Non-pigmented ciliary epithelial cell (primary cell): ENCODE measurements at regions not wholly inside any gene's neighbourhood (a gene's known extent, or its start where the extent isn't known, plus 50 kb on each side); places are given as distances from the start of the nearest gene placed in this dataset.
"Not testable (repeated sequence)": the region's sequence is repeated elsewhere in the genome, so short reads cannot be mapped to it uniquely, and the experiment has no call there.

Experiments
- DNase-seq: peaks from one replicate; pipeline ENCODE4 v3.0.0-alpha.2; 2010; ENCODE audit warnings: low read depth

DNA sequence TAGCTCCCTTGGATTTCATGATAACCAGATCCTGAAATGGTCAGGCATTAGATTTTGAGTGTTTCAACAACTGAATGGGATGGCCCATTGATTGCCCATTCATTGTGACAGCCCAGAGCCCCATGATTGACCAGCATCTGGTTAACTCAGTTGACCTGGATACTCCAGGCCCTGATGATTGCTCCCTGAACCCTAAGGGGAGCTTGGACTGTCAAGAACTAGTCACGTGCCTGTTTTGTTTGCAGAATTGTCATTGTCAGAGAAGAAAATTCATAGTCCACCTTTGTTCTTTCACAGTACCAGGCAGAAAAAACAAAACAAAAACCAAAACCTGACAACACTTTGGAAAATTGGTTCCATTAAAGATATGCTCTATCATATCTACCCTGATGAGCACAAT is 241.3 kb upstream of the ONECUT1 start:
- no peak for DNase-seq

DNA sequence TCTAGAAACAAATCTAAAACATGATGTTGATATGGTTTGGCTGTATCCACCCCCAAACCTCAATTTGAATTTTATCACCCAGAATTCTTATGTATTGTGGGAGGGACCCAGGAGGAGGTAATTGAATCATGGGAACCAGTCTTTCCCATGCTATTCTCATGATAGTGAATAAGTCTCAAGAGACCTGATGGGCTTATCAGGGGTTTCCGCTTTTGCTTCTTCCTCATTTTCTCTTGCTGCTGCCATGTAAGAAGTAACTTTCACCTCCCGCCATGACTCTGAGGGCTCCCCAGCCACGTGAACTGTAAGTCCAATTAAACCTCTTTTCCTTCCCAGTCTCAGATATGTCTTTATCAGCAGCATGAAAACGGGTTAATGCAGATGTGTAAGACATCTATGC is 232.7 kb upstream of the ONECUT1 start:
- DNase-seq: no peak

DNA sequence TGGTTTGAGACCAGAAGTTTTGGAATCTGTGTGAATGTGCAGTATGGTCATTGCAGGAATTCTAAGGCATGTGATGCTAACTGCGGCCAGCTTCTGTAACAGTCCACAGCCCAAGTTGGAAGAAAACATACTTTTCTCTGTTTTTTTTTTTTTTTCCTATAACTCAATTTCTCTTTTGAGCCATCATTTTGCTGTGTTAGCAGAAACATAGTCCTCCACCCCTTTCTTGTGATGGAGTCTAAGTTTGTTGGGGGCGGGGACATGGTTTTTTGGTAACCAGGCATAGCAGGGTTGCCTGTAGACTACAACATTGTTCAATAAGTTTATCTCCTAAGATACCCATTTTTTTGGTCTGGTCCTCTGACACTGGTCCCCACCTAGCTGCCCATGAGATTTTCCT is 223.2 kb upstream of the ONECUT1 start:
- DNase-seq: no peak

GRCh38 chr15:53011779-53012178 is 221.6 kb upstream of the ONECUT1 start:
- not testable (repeated sequence) for DNase-seq

- DNase-seq: no peak
These were observed 219.0 kb upstream of the ONECUT1 start for GRCh38 chr15:53009093-53009492.

DNA sequence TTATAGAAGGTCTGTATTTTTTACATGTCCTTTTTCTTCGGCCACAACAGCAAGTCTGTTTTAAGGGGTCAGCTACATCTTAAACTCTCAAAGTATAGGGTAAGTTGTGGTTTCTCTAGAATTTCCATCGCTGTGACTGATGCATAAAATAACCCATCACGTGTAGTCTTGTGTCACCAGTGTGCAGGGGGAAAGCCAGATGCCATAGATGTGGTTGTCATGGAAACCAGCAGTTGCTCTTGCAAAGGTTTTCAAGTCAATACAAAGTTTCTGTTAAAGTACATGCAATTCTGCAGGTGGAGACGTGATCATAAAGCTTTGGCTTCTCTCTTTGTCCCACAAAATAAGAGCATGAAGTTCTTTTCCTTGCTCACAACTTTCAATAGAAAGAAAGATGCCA is 210.3 kb upstream of the ONECUT1 start:
- no peak for DNase-seq

DNA sequence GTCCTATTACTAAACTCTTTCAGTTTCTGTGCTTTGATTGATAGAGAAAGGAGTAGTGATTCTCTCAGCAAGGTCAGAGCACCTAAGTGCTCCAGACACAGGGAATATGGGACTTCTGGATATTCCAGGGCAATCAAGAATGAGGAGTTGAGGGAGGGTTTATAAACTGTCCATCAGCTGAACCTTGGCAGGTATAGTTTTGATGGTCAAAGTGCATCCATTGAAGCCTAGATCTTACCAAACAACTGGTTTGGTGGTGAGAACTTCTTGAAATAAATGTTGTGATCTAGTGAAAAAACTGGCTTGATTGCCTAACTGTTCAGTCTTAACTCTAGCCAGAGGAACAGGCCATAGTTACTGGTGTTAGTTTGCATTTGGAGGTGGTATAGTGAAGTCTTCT is 207.0 kb upstream of the ONECUT1 start:
- no peak for DNase-seq

GRCh38 chr15:52994290-52994689 is 204.2 kb upstream of the ONECUT1 start:
- no peak for DNase-seq

DNA sequence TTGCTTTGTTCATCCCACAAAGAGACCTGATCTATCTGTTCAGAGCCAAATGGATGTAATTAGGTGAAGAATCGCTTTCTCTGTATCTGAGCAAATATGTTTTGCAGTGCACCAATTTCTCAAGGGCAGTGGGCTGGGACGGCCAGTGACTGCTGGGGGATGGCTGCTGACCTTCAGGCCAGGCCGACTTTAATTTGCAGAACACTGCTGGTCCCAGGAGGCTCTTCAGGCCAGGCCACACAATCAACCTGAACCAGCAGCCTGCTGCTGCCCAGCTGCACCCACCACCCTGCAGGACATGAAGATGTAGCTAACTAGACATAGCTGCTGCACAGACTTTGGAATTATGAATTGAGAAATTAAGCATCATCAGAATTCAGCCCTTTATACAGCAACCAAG is 194.4 kb upstream of the ONECUT1 start:
- DNase-seq: no peak

- no peak for DNase-seq
These were observed 190.3 kb upstream of the ONECUT1 start for GRCh38 chr15:52980446-52980845.

DNA sequence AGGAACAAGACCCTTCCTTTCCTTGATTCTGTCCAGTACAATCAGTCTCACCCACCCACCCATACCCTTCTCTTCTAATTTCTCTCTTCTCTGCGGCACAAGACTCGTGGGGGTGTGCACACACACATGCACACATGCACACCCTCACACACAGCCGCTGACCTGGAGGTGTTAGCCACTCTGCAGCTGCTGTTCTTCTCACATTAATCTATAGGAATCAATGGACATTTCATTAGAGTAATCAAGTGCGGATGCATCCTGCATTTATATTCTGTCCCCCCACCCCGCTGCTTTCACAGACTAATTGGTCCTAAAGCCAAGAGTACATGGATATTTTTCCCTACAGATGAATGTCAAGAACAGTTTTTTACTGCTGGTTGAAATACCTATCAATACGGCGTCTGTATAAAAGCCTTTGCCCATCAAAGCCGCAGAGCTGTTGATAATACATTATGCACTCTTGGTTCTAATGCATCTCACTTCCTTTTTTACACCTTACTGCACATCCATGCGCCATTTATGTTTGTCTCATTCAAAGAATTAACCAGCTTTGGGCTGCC is 186.5 kb upstream of the ONECUT1 start:
- DNase-seq: no peak

DNA sequence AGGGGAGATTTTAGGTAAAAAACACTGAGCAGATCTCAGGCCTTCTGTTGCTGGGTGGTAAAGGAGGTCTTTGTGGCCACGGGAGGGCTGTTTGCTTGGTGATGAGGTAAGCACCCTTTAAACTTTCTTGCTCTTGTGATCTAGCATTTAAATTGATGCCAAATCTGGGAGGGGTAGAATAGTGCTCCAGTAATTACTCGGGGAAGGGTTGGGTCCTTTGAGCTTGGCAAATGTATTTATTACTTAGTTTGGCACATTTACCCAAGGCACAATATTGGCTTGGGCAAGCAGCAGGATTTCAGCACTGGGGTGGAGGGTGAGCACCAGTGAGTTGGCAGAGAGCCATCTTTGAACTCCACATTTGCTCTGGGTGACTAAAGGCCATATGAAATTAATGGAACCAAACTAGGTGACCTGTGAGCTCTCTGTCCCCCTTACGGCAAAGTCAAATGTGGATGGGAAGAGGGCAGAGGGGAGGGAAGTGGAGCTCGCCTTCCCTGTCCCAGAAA is 185.9 kb upstream of the ONECUT1 start:
- DNase-seq: no peak

DNA sequence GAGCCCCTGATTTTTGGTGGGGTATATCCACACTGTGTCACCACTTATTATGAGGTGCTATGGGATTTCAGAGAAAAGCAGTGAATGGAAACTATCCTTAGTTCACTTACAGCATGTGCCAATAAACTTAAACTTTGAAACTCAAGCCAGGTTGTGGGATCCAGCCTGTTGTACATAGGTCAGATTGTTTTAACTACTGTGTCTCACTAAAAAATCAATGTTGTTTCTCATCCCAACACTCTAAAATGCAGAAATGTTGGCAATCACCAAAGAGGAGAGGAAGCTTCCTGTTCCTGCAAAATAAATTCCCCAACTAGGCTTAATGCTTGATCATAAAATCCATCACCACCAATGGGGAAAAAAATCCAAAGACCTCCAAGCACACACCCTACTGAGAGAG is 173.7 kb upstream of the ONECUT1 start:
- DNase-seq: no peak

DNA sequence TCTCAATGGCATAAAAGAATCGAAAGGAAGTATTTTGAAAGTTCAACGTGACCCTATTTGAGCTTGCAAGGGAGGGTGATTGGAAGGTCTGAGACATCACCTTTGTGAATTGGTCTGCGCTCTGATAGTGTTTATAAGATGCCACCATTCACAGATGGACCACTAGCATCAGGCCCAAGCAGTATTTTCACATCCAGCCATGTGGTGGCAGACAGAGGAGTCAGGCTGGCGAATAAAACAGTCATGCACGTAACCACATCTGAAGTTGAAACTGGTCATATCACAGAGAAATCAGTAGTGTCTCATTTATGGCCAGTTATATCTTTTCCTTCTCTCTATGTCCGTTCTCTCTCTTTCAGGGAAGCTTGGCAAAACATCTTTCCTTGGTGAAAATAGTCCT is 170.1 kb upstream of the ONECUT1 start:
- DNase-seq: no peak

DNA sequence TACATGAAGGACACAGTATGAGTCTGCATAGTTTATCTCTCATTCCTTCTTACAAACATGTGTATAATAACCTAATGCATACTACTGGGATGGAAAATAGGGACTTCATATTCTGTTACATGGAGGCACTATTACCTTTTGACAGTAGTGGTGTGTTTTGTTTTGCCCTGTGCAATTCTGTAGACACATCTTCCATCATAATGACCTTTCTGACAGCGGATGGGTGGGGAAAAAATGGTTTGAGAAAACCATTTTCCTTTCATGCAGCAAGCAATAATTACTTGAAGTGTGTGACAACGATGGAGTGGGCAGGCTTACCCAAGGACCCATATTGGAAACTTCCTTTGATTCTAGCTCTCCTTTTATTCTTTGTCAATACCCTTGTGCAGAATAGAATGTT is 153.6 kb upstream of the ONECUT1 start:
- DNase-seq: no peak

- no peak for DNase-seq
These were observed 146.4 kb upstream of the ONECUT1 start for GRCh38 chr15:52936489-52936888.

DNA sequence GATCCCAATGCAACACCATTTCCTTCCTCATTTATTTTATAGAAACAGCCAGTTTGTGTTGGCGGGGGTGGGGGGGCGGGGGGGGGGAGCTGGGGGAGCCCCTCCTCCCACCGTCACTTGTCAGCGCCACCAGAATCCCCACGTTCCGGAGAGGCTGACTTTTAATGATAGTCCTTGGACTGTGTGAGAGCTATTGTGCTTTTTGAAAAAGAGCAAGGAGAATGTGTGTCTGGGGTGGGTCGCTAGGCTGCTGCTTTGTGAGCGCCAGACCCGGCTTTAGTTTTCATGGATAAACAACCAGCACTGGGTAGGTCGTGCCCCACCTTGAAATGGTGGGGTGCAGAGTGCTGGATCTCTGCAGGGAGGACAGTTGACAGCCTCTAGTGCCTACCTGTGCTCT is 135.0 kb upstream of the ONECUT1 start:
- DNase-seq: no peak

DNA sequence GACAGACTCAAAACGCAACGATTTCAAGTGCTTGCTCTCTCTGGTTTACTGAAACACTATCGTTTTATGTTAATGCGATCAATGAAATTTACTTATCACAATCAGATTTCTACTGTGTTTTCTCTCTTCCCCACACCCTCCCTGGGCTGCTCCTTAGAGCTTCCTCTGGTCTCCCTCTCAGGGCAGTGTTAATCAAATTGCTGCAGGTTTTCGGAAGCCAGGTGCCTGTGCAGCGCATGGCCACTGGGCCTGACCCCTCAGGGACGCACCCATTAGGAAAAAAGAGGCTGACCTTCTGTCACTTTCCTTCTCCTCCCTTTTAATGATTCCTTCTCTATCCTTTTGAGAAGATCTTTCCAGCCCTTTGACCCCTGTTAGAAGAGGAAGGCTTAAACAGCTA is 134.5 kb upstream of the ONECUT1 start:
- DNase-seq: no peak

- DNase-seq: no peak
These were observed 133.5 kb upstream of the ONECUT1 start for GRCh38 chr15:52923626-52924025.

- DNase-seq: no peak
These were observed 132.7 kb upstream of the ONECUT1 start for GRCh38 chr15:52922871-52923270.

- DNase-seq: no peak
These were observed 122.0 kb upstream of the ONECUT1 start for GRCh38 chr15:52912172-52912571.

DNA sequence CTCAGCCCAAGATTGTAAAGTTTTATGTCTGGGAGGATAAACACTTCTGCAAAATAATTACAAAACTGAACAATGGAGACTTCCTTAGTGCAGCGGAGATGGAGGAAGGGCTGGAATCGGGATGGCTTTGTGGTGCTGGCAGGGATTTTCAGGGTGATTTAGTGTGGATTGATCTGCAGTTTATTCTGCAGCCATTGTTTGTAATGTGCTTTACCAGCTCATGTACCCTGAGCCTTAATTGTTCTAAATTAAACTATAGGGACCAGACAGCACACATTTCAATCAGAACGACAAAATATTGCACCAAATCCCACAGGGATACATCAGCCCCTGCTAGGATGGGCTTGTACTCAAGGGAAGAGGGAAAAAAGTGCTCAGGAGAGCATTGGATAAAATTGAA is 103.2 kb upstream of the ONECUT1 start:
- DNase-seq: no peak

GRCh38 chr15:52879904-52880303 is 89.8 kb upstream of the ONECUT1 start:
- DNase-seq: no peak

GRCh38 chr15:52879145-52879544 is 89.0 kb upstream of the ONECUT1 start:
- DNase-seq: no peak
